HCT116 (cell line): ENCODE measurements at regions not wholly inside any gene's neighbourhood (a gene's known extent, or its start where the extent isn't known, plus 50 kb on each side); places are given as distances from the start of the nearest gene placed in this dataset.

Source experiments
- ATAC-seq: fragments of 200-7000 bp; cut with Tn5 transposase; 2 replicates; pipeline ENCODE4 v1.9.1; 2020; ENCODE audit warnings: mild to moderate bottlenecking, moderate library complexity
- BruUV-seq: library from RNA; stranded (reverse); fragments of 400-500 nt; replicated peaks from 2 replicates; lab custom pipeline; 2021; lab: Mats Ljungman, UMichigan
- CTCF ChIA-PET: fragments of 300-600 bp; sonication (Branson Sonifier 250); formaldehyde crosslinking; loops from one replicate; lab custom pipeline; 2021; ENCODE audit warnings: antibody characterized with exemption; lab: Charles Lee
- POLR2A ChIA-PET: fragments of 300-600, 350-600 bp; sonication (Branson Sonifier 250); formaldehyde crosslinking; loops from one replicate; lab custom pipeline; 2021; ENCODE audit warnings: antibody characterized with exemption; lab: Charles Lee
- RAD21 ChIA-PET, 2 experiments: fragments of 300-600 bp; sonication (Branson Sonifier 250); formaldehyde crosslinking; loops; one replicate each; lab custom pipeline; 2023; ENCODE audit warnings: low total read pairs in 2 of 2; ENCODE audit not compliant: uncharacterized antibody in 2 of 2, unreplicated experiment in 2 of 2, low non-redundant PET in 1 of 2; lab: Charles Lee
- DNase-seq: peaks from one replicate; pipeline ENCODE4 v3.0.0-alpha.2; 2010; ENCODE audit warnings: low read depth, low spot score
- H2AFZ ChIP-seq: fragments of 200-600 bp; shearing (Covaris generic), sonication (generic); 2 replicates; pipeline ENCODE4 v1.6.1; 2017; ENCODE audit warnings: low read depth, mixed run types, mixed read lengths, antibody characterized with exemption, low read length; ENCODE audit not compliant: poor library complexity, severe bottlenecking
- H3K27ac ChIP-seq: 2 replicates; pipeline ENCODE4 v1.5.1; 2012; ENCODE audit warnings: low read depth, low read length
- H3K27me3 ChIP-seq: fragments of 200-600 bp; sonication (generic); 2 replicates; pipeline ENCODE4 v1.6.1; 2016; ENCODE audit warnings: mixed run types, low read length, mixed read lengths; ENCODE audit not compliant: insufficient read depth
- H3K36me3 ChIP-seq, 2 experiments: fragments of 200-500 bp in 1 of 2; fragments of 200-600 bp in 1 of 2; sonication (Bioruptor generic) in 1 of 2; sonication (generic) in 1 of 2; 2 replicates each; pipeline versions ENCODE4 v1.5.1 to v1.6.1; 2014 to 2016; ENCODE audit warnings: low read length in 2 of 2, inconsistent platforms in 1 of 2, mixed read lengths in 1 of 2, mixed run types in 1 of 2; ENCODE audit not compliant: insufficient read depth in 2 of 2, control insufficient read depth in 1 of 2
- H3K4me1 ChIP-seq, 2 experiments: fragments of 200-600 bp in 1 of 2; sonication (generic) in 1 of 2; 2 replicates each; pipeline versions ENCODE4 v1.5.1 to v1.6.1; 2012 to 2017; ENCODE audit warnings: low read length in 2 of 2, inconsistent platforms in 1 of 2, mild to moderate bottlenecking in 1 of 2, mixed read lengths in 1 of 2, mixed run types in 1 of 2, moderate library complexity in 1 of 2; ENCODE audit not compliant: insufficient read depth in 2 of 2, control insufficient read depth in 1 of 2
- H3K4me2 ChIP-seq: fragments of 200-600 bp; sonication (generic); 2 replicates; pipeline ENCODE4 v1.6.1; 2017; ENCODE audit warnings: mixed run types, low read length, mixed read lengths
- H3K4me3 ChIP-seq, 2 experiments: fragments of 200-600 bp in 1 of 2; sonication (generic) in 1 of 2; replicated peaks in 1 of 2; 2 replicates each; pipeline ENCODE4 v1.5.1; 2011 to 2016; ENCODE audit warnings: low read length in 2 of 2, control low read depth in 1 of 2, low read depth in 1 of 2, mild to moderate bottlenecking in 1 of 2, mixed read lengths in 1 of 2, mixed run types in 1 of 2
- H3K79me2 ChIP-seq: fragments of 200-600 bp; sonication (generic); 2 replicates; pipeline ENCODE4 v1.6.1; 2017; ENCODE audit warnings: mild to moderate bottlenecking, mixed run types, low read length, moderate library complexity, mixed read lengths; ENCODE audit not compliant: insufficient read depth
- H3K9ac ChIP-seq: fragments of 200-600 bp; sonication (generic); 2 replicates; pipeline ENCODE4 v1.6.1; 2016; ENCODE audit warnings: low read length, mixed read lengths
- H3K9me2 ChIP-seq: fragments of 200-600 bp; sonication (generic), shearing (Covaris generic); 2 replicates; pipeline ENCODE4 v1.6.1; 2017; ENCODE audit warnings: mixed run types, mild to moderate bottlenecking, moderate library complexity; ENCODE audit not compliant: insufficient read depth
- H3K9me3 ChIP-seq, 2 experiments: fragments of 200-500 bp in 1 of 2; fragments of 200-600 bp in 1 of 2; sonication (Bioruptor generic) in 1 of 2; sonication (generic) in 1 of 2; 2 replicates each; pipeline ENCODE4 v1.6.1; 2014 to 2017; ENCODE audit warnings: low read length in 2 of 2, mixed read lengths in 2 of 2, inconsistent platforms in 1 of 2, low read depth in 1 of 2, mild to moderate bottlenecking in 1 of 2, mixed run types in 1 of 2, moderate library complexity in 1 of 2; ENCODE audit not compliant: control insufficient read depth in 1 of 2, insufficient read depth in 1 of 2
- H4K20me1 ChIP-seq: fragments of 200-600 bp; sonication (generic), shearing (Covaris generic); 2 replicates; pipeline ENCODE4 v1.6.1; 2017; ENCODE audit warnings: mixed run types, mild to moderate bottlenecking, moderate library complexity; ENCODE audit not compliant: insufficient read depth
- CBX3 ChIP-seq: IDR thresholded peaks from 2 replicates; pipeline ENCODE4 v1.6.1; 2012; ENCODE audit warnings: low read depth
- FOSL1 ChIP-seq: IDR thresholded peaks from 2 replicates; pipeline ENCODE4 v1.6.1; 2012; ENCODE audit warnings: low read depth
- POLR2A ChIP-seq: IDR thresholded peaks from 2 replicates; pipeline ENCODE4 v1.7.0; 2011; ENCODE audit warnings: borderline replicate concordance; ENCODE audit not compliant: insufficient read depth, insufficient read length; ENCODE audit errors: extremely low read depth
- RAD21 ChIP-seq: IDR thresholded peaks from 2 replicates; pipeline ENCODE4 v1.6.1; 2012; ENCODE audit warnings: low read depth, mild to moderate bottlenecking
- REST ChIP-seq: IDR thresholded peaks from 2 replicates; pipeline ENCODE4 v1.6.1; 2012; ENCODE audit warnings: low read depth
- SIN3A ChIP-seq: IDR thresholded peaks from 2 replicates; pipeline ENCODE4 v1.6.1; 2012; ENCODE audit warnings: low read depth
- SP1 ChIP-seq: IDR thresholded peaks from 2 replicates; pipeline ENCODE4 v1.6.1; 2012; ENCODE audit warnings: low read depth
- SRF ChIP-seq: IDR thresholded peaks from 2 replicates; pipeline ENCODE4 v1.6.1; 2012; ENCODE audit warnings: low read depth
- YY1 ChIP-seq: IDR thresholded peaks from 2 replicates; pipeline ENCODE4 v1.6.1; 2011; ENCODE audit warnings: low read length, low read depth, moderate library complexity, mild to moderate bottlenecking; ENCODE audit not compliant: insufficient replicate concordance; ENCODE audit errors: extremely low read depth
- ZFX ChIP-seq: fragments of 450-650 bp; IDR thresholded peaks from 2 replicates; pipeline ENCODE4 v1.6.1; 2017
- ZNF274 ChIP-seq: fragments of 200-500 bp; sonication (Bioruptor generic); IDR thresholded peaks from 2 replicates; pipeline ENCODE4 v1.6.1; 2014; ENCODE audit warnings: mild to moderate bottlenecking, low read depth, low read length, inconsistent platforms
- intact Hi-C: fragments of 100-400 bp; cut with micrococcal nuclease; formaldehyde crosslinking; loops from 2 replicates; pipeline ENCODE4 v1.10.0; 2022
- TF ChIP-seq, protein P1 (sequence below): IDR thresholded peaks from 2 replicates; pipeline ENCODE4 v1.6.1; 2011; ENCODE audit warnings: mild to moderate bottlenecking, low read length, moderate library complexity; ENCODE audit not compliant: insufficient replicate concordance; ENCODE audit errors: extremely low read depth
- TF ChIP-seq, protein P2 (sequence below): IDR thresholded peaks from 2 replicates; pipeline ENCODE4 v1.6.1; 2012
- TF ChIP-seq, protein P3 (sequence below): IDR thresholded peaks from 2 replicates; pipeline ENCODE4 v1.6.1; 2012
- TF ChIP-seq, protein P4 (sequence below), 3 experiments: fragments of 200-600 bp in 1 of 3; sonication (generic) in 1 of 3; IDR thresholded peaks in 2 of 3; conservative IDR thresholded peaks in 1 of 3; 2 replicates each; pipeline ENCODE4 v1.5.1; 2012 to 2017; ENCODE audit warnings: low read depth in 2 of 3, low read length in 2 of 3, antibody characterized with exemption in 1 of 3, borderline replicate concordance in 1 of 3, control low read depth in 1 of 3, mild to moderate bottlenecking in 1 of 3, mixed read lengths in 1 of 3, mixed run types in 1 of 3, moderate library complexity in 1 of 3; ENCODE audit not compliant: insufficient read depth in 1 of 3

GRCh38 chr5:142527664-142528295, 158.1 kb downstream of the FGF1 start:
- Histone ChIP-seq H3K9me2 (no peaks in the 10 kb centered on the region), H4K20me1 (no peaks in the 10 kb centered on the region), H2AFZ (no peak overlapping the region), H3K9ac (no peak overlapping the region), H3K4me1 (peaks cover 22 to 49% of the 10 kb centered on the region in 2 experiments), H3K27me3 (no peaks in the 10 kb centered on the region), H3K4me2 (no peak overlapping the region), H3K4me3 (no peak overlapping the region), H3K27ac (no peak overlapping the region), H3K79me2 (no peaks in the 10 kb centered on the region), H3K9me3 (no peaks in the 10 kb centered on the region), H3K36me3 (no peaks in the 10 kb centered on the region)
- ATAC-seq (no peak), DNase-seq (no peak)
- intact Hi-C loops: loop anchor here (5.0 kb wide), 1 partner anchor 165 kb away; no protein-coding TSS in a partner anchor
- no TSS peak for BruUV-seq
- ChIA-PET RAD21 (no interaction called here), CTCF (no interaction called here), POLR2A (interaction anchor here (0.6 kb wide), 1 partner anchor 55 kb away, joined by 4 read pairs; no protein-coding TSS in a partner anchor)
- TF ChIP-seq SRF (no peak), RAD21 (no peak), SP1 (no peak), REST (no peak), ZNF274 (no peak), CBX3 (no peak), YY1 (no peak), SIN3A (no peak), POLR2A (no peak), FOSL1 (no peak), ZFX (no peak)
- TF ChIP-seq, protein P1, sequence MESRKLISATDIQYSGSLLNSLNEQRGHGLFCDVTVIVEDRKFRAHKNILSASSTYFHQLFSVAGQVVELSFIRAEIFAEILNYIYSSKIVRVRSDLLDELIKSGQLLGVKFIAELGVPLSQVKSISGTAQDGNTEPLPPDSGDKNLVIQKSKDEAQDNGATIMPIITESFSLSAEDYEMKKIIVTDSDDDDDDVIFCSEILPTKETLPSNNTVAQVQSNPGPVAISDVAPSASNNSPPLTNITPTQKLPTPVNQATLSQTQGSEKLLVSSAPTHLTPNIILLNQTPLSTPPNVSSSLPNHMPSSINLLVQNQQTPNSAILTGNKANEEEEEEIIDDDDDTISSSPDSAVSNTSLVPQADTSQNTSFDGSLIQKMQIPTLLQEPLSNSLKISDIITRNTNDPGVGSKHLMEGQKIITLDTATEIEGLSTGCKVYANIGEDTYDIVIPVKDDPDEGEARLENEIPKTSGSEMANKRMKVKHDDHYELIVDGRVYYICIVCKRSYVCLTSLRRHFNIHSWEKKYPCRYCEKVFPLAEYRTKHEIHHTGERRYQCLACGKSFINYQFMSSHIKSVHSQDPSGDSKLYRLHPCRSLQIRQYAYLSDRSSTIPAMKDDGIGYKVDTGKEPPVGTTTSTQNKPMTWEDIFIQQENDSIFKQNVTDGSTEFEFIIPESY: no peak
- TF ChIP-seq, protein P2, sequence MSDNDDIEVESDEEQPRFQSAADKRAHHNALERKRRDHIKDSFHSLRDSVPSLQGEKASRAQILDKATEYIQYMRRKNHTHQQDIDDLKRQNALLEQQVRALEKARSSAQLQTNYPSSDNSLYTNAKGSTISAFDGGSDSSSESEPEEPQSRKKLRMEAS: no peak
- TF ChIP-seq, protein P3, sequence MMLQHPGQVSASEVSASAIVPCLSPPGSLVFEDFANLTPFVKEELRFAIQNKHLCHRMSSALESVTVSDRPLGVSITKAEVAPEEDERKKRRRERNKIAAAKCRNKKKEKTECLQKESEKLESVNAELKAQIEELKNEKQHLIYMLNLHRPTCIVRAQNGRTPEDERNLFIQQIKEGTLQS: no peak
- TF ChIP-seq, protein P4, sequence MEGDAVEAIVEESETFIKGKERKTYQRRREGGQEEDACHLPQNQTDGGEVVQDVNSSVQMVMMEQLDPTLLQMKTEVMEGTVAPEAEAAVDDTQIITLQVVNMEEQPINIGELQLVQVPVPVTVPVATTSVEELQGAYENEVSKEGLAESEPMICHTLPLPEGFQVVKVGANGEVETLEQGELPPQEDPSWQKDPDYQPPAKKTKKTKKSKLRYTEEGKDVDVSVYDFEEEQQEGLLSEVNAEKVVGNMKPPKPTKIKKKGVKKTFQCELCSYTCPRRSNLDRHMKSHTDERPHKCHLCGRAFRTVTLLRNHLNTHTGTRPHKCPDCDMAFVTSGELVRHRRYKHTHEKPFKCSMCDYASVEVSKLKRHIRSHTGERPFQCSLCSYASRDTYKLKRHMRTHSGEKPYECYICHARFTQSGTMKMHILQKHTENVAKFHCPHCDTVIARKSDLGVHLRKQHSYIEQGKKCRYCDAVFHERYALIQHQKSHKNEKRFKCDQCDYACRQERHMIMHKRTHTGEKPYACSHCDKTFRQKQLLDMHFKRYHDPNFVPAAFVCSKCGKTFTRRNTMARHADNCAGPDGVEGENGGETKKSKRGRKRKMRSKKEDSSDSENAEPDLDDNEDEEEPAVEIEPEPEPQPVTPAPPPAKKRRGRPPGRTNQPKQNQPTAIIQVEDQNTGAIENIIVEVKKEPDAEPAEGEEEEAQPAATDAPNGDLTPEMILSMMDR (IDR thresholded peaks at IDR 0.05 in 2 of 3, conservative IDR thresholded peaks at IDR 0.05 in 1 of 3; ENCODE audit: borderline replicate concordance in 1 of 3, insufficient read depth in 1 of 3, low read depth in 2 of 3, low read length in 2 of 3): no peak
